Common myeloid progenitor, CD34-positive (primary cell): ENCODE measurements at regions not wholly inside any gene's neighbourhood (a gene's known extent, or its start where the extent isn't known, plus 50 kb on each side); places are given as distances from the start of the nearest gene placed in this dataset.
"Not testable (repeated sequence)": the region's sequence is repeated elsewhere in the genome, so short reads cannot be mapped to it uniquely, and the experiment has no call there.

Experiments
- CTCF ChIA-PET: fragments of 350-600 bp; sonication (Branson Sonifier 250); formaldehyde crosslinking; loops from one replicate; lab custom pipeline; 2021; ENCODE audit warnings: antibody characterized with exemption; lab: Charles Lee
- POLR2A ChIA-PET: fragments of 350-600 bp; sonication (Branson Sonifier 250); formaldehyde crosslinking; loops from one replicate; lab custom pipeline; 2021; ENCODE audit warnings: antibody characterized with exemption; lab: Charles Lee
- DNase-seq, 3 donors: peaks; one replicate each; pipeline versions ENCODE4 v3.0.0 to v3.0.0-alpha.2; 2013
- H3K27ac ChIP-seq, 2 experiments: 1 replicate in 1 of 2; 2 replicates in 1 of 2; pipeline ENCODE4 v1.7.0; 2013; ENCODE audit warnings: inconsistent platforms in 2 of 2, low read length in 2 of 2, mild to moderate bottlenecking in 2 of 2, low read depth in 1 of 2, moderate library complexity in 1 of 2; ENCODE audit not compliant: severe bottlenecking in 2 of 2, insufficient read depth in 1 of 2, poor library complexity in 1 of 2
- H3K27me3 ChIP-seq, 5 experiments: replicated peaks in 2 of 5; 1 replicate in 3 of 5; 2 replicates in 2 of 5; pipeline versions ENCODE4 v1.6.1 to v1.7.0; 2013; ENCODE audit warnings: low read length in 4 of 5, mild to moderate bottlenecking in 2 of 5, moderate library complexity in 2 of 5, inconsistent platforms in 1 of 5; ENCODE audit not compliant: insufficient read depth in 5 of 5, control insufficient read depth in 4 of 5
- H3K36me3 ChIP-seq, 4 experiments: 1 replicate in 2 of 4; 2 replicates in 2 of 4; pipeline versions ENCODE4 v1.6.1 to v1.7.0; 2013; ENCODE audit warnings: low read length in 3 of 4, control low read depth in 1 of 4, mild to moderate bottlenecking in 1 of 4; ENCODE audit not compliant: control insufficient read depth in 4 of 4, insufficient read depth in 4 of 4
- H3K4me1 ChIP-seq, 4 experiments: 1 replicate in 3 of 4; 2 replicates in 1 of 4; pipeline versions ENCODE4 v1.6.1 to v1.7.1; 2013; ENCODE audit warnings: low read length in 3 of 4, mild to moderate bottlenecking in 3 of 4, control low read depth in 1 of 4, inconsistent platforms in 1 of 4, moderate library complexity in 1 of 4; ENCODE audit not compliant: control insufficient read depth in 4 of 4, insufficient read depth in 4 of 4; ENCODE audit errors: control extremely low read depth in 1 of 4
- H3K4me3 ChIP-seq, 7 experiments: 1 replicate in 4 of 7; 2 replicates in 3 of 7; pipeline versions ENCODE4 v1.5.1 to v1.7.0; 2013; ENCODE audit warnings: mild to moderate bottlenecking in 7 of 7, low read length in 6 of 7, moderate library complexity in 6 of 7, inconsistent platforms in 2 of 7, low read depth in 2 of 7, control low read depth in 1 of 7; ENCODE audit not compliant: insufficient read depth in 4 of 7, control insufficient read depth in 1 of 7; ENCODE audit errors: extremely low read depth in 1 of 7
- H3K9me3 ChIP-seq, 5 experiments: 1 replicate in 4 of 5; 2 replicates in 1 of 5; pipeline versions ENCODE4 v1.6.1 to v1.7.1; 2013; ENCODE audit warnings: low read length in 4 of 5, mild to moderate bottlenecking in 2 of 5, inconsistent platforms in 1 of 5, low read depth in 1 of 5, moderate library complexity in 1 of 5; ENCODE audit not compliant: control insufficient read depth in 4 of 5, insufficient read depth in 2 of 5; ENCODE audit errors: control extremely low read depth in 1 of 5
- WGBS: methylation state at CpG from one replicate; pipeline ENCODE4 v1.1.5; 2013; ENCODE audit not compliant: insufficient coverage; 5-methylcytosine and 5-hydroxymethylcytosine counted together

DNA sequence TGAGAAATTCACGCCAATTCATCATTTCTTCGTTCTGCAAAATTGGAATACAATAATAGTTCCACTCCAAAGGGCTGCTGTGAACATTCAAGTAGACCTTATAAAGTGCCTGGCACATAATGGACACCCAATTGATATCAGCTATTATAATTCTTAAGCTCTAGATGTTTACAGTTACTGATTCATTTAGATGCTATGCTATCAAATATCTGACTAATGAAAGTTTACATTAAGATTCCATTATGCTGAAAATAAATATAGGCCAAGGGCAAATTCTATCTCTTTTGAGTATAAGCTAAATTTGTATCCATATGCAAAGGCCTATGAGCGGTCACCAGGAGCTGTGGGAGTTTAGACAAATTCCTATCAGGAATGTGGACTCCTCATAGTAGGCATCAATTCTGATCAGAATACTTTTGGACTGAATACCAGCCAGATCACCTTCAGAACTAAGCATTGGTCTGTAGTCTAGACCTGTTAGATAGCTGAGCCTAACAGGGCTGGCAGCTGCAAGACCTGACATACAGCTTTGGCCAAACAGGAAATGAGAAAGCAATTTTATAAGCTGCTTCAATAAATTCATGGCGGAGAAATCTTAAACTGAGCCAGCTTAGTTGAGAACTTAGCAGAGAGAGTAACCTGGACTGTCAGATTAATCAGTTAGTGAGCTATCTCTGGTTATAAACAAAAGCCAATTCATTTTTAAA, 384.3 kb upstream of the ACTRT1 start:
- peak in 2 of 3 donors; percentile 16 to 32 for DNase-seq
- Histone ChIP-seq H3K36me3 (no peaks in the 10 kb centered on the region), H3K4me3 (no peak overlapping the region), H3K27me3 (no peaks in the 10 kb centered on the region), H3K9me3 (no peaks in the 10 kb centered on the region), H3K4me1 (peaks cover 0 to 4% (median 0%) of the 10 kb centered on the region in 4 experiments), H3K27ac (no peak overlapping the region)
- ChIA-PET CTCF (no interaction called here), POLR2A (no interaction called here)
- WGBS, result 59% methylated on average over 3 of the region's 4 CpGs

DNA sequence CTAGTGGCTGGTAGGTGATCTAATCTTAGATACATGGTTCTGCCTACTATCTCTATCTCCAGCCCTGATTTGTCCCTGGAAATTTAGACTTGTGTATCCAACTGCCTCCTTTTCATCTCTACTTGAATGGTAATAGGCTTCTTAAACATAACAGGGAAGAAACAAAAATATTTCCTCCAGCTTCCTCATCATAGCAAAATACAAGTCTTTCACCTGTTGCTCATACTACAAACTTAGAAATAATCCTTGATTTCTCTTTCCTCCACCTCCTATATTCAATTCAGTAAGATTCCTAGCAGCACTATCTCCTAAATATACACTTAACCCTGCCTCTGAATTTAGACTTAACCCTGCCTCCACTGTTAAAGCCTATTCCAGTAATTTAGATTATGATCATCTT, 373.3 kb upstream of the ACTRT1 start:
- CTCF ChIA-PET, result no interaction called here
- Histone ChIP-seq H3K4me1 (no peaks in the 10 kb centered on the region), H3K4me3 (no peak overlapping the region), H3K36me3 (no peaks in the 10 kb centered on the region), H3K27ac (no peak overlapping the region), H3K27me3 (no peaks in the 10 kb centered on the region), H3K9me3 (no peaks in the 10 kb centered on the region)
- POLR2A ChIA-PET, result no interaction called here
- no peak for DNase-seq

DNA sequence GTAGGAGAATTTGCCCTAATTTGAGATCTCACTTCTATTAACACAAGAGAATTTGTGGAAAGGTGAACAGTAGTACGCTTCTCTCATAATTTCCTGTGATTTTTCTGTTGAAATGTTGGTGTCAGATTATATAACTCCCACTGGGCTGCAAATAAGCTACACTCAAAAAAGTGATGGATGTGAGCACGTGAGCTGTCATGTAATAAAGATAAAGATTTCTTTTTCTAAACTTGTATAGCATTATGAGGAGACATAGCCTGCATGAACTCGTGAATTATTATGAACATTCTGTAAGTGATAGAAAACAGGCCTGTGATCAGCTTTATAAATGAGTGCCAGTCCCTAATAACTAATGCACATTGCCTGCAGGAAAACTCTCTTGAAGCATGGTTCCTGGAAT, 356.6 kb upstream of the ACTRT1 start:
- H3K9me3 ChIP-seq, result no peaks in the 10 kb centered on the region
- WGBS, result 80% methylated on average over 1 of the region's 3 CpGs
- no peaks in the 10 kb centered on the region for H3K4me1 ChIP-seq
- no peak overlapping the region for H3K27ac ChIP-seq
- ChIA-PET POLR2A (no interaction called here), CTCF (no interaction called here)
- no peak for DNase-seq
- no peak overlapping the region for H3K4me3 ChIP-seq
- H3K36me3 ChIP-seq, result no peaks in the 10 kb centered on the region
- H3K27me3 ChIP-seq, result no peaks in the 10 kb centered on the region

DNA sequence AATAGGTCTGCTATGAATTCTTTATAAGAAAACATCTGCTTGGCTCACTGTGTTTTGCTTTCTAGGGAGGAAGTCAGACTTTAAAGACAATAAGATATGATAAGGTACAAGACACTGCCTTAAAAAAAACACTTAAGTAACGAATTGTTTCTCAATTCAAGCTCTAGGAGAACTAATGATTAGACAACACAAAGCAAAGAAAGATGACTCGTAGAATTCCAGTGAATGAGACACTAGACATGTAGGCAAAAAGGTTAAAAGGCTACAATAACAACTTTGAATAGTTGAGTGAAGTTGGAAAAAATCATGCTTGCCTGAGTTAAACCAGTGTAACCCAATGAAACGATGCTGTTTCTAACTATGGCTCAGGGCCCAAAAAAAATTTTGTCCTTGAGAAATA, 344.4 kb upstream of the ACTRT1 start:
- Histone ChIP-seq H3K27ac (no peak overlapping the region), H3K36me3 (no peaks in the 10 kb centered on the region), H3K4me3 (no peak overlapping the region), H3K4me1 (no peaks in the 10 kb centered on the region), H3K9me3 (no peaks in the 10 kb centered on the region), H3K27me3 (no peaks in the 10 kb centered on the region)
- WGBS, result 85% methylated on average over 2 of the region's 3 CpGs
- POLR2A ChIA-PET, result no interaction called here
- CTCF ChIA-PET, result no interaction called here
- no peak for DNase-seq

DNA sequence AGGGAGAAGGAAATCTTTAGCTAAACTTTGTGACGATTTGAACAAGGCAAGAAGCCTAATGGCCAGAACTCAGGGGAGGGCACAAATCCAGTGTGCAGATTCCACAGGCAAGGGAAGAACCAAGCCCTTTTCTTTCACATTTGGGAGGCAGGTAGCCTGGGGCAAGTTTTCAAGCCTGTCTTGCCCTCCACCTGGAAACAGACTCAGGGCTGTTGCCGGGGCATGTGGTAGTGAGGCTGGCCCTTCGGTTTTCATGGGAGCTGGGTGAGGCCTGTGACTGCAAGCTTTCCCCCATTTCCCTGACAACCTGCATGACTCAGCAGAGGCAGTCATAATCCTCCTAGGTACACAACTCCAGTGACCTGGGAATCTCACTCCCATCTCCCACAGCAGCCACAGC, 331.6 kb upstream of the ACTRT1 start:
- WGBS, result 94% methylated on average over 3 of the region's 3 CpGs

DNA sequence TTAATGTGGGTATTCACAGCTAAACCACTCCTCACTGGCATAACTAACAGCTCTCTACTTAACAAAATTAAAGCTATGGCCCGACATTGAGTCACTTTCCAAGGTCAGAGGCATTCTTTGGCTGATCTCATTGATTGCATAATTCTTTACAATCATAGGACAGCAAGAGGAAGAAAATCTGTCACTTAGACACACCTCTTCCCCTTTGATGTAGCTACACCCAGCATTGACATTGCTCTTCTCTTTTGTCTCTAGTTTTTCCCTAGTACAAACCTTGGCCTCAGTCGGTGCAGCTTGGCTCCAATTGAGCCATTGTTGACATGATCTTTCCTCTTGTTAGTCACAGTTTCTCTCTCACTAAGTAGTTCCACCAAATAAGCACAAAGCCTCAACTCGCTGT, 313.3 kb upstream of the ACTRT1 start:
- CTCF ChIA-PET, result no interaction called here
- WGBS, result 54% methylated on average over 2 of the region's 3 CpGs
- DNase-seq, result no peak

More for the DNA sequence above, 331.6 kb upstream of the ACTRT1 start:
- H3K9me3 ChIP-seq, H3K4me3 ChIP-seq, H3K4me1 ChIP-seq, H3K27me3 ChIP-seq, CTCF ChIA-PET, H3K27ac ChIP-seq, POLR2A ChIA-PET, DNase-seq, H3K36me3 ChIP-seq: not testable (repeated sequence)

DNA sequence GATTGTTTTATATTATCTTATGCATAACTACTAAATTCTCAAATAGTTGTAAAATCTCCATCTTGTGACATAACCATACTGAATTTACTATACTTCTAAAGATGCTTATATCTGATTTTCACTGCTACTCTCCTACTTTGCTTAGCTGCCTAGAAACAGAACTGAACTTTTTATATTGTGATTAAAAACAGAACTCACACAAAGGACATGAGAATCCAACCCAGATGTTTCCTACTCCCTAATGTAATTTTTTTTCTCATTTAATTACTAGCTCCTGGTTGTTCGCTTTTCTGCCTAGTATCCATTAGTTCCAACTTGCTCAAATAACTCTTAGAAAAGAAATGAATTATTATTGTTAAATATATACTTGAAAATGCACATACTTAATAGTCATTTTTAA, 283.5 kb upstream of the ACTRT1 start:
- Histone ChIP-seq H3K36me3 (no peaks in the 10 kb centered on the region), H3K4me3 (no peak overlapping the region), H3K27ac (no peak overlapping the region), H3K4me1 (no peaks in the 10 kb centered on the region), H3K9me3 (no peaks in the 10 kb centered on the region), H3K27me3 (no peaks in the 10 kb centered on the region)
- POLR2A ChIA-PET, result no interaction called here
- no peak for DNase-seq
- no CpG with 5 or more reads among the region's 1 CpG for WGBS
- CTCF ChIA-PET, result no interaction called here

More for the DNA sequence above, 313.3 kb upstream of the ACTRT1 start:
- Histone ChIP-seq H3K36me3 (no peaks in the 10 kb centered on the region), H3K27me3 (no peaks in the 10 kb centered on the region), H3K4me1 (no peaks in the 10 kb centered on the region), H3K4me3 (no peak overlapping the region), H3K27ac (no peak overlapping the region), H3K9me3 (no peaks in the 10 kb centered on the region)
- POLR2A ChIA-PET, result no interaction called here
